ENCODE measurements at regions not wholly inside any gene's neighbourhood (a gene's known extent, or its start where the extent isn't known, plus 50 kb on each side); places are given as distances from the start of the nearest gene placed in this dataset.

- Histone ChIP-seq H3K4me3 (no peak overlapping the region), H3K27me3 (ENCODE audit: insufficient read depth) (no peaks in the 10 kb centered on the region), H3F3A (replicated peaks; ENCODE audit: low read depth) (no peaks in the 10 kb centered on the region), H3K79me2 (replicated peaks; ENCODE audit: insufficient read depth) (no peaks in the 10 kb centered on the region), H3K27ac (ENCODE audit: low read depth) (no peak overlapping the region), H3K9me2 (ENCODE audit: insufficient read depth) (no peaks in the 10 kb centered on the region), H3K36me3 (ENCODE audit: insufficient read depth) (no peaks in the 10 kb centered on the region), H4K20me1 (replicated peaks; ENCODE audit: insufficient read depth) (no peaks in the 10 kb centered on the region), H3K4me1 (ENCODE audit: insufficient read depth) (peaks cover 8% of the 10 kb centered on the region), H2AFZ (no peak overlapping the region), H3K4me2 (no peak overlapping the region)
- Mint-ChIP-seq H3K4me3 (no peak overlapping the region), H3K36me3 (ENCODE audit: low read depth) (peaks cover 4% of the 10 kb centered on the region; the same call in 1 of the 3 replicates), H3K4me1 (no peaks in the 10 kb centered on the region), H3K27me3 (ENCODE audit: insufficient read depth, low read depth, poor library complexity) (no peaks in the 10 kb centered on the region), H3K9me3 (peaks cover 5% of the 10 kb centered on the region; the same call in 1 of the 3 replicates), H3K27ac (no peak overlapping the region)
- ATAC-seq = no peak
- TF ChIP-seq ZNF462 (CRISPR knock-in tag; IDR thresholded peaks at IDR 0.05) = no peak
- no peak for DNase-seq (ENCODE audit: low spot score)
Observed at GRCh38 chr18:39366656-39367055, 1801.1 kb upstream of the CELF4 start.

- no peak overlapping the region for H2AFZ ChIP-seq
- peaks cover 5% of the 10 kb centered on the region; the same call in 1 of the 3 replicates for H3K9me3 Mint-ChIP-seq
- peaks cover 8% of the 10 kb centered on the region for H3K4me1 ChIP-seq (ENCODE audit: insufficient read depth)
- H3K9me2 ChIP-seq (ENCODE audit: insufficient read depth) = no peaks in the 10 kb centered on the region
- no peaks in the 10 kb centered on the region for H3K27me3 Mint-ChIP-seq (ENCODE audit: insufficient read depth, low read depth, poor library complexity)
- H3K4me2 ChIP-seq = no peak overlapping the region
- no peaks in the 10 kb centered on the region for H4K20me1 ChIP-seq (replicated peaks; ENCODE audit: insufficient read depth)
- H3K27ac Mint-ChIP-seq = no peak overlapping the region
- H3K36me3 Mint-ChIP-seq (ENCODE audit: low read depth) = peaks cover 2% of the 10 kb centered on the region; the same call in 1 of the 3 replicates
- no peaks in the 10 kb centered on the region for H3K4me1 Mint-ChIP-seq
- H3K79me2 ChIP-seq (replicated peaks; ENCODE audit: insufficient read depth) = no peaks in the 10 kb centered on the region
- no peak overlapping the region for H3K4me3 Mint-ChIP-seq
- no peak for ATAC-seq
- H3K27ac ChIP-seq (ENCODE audit: low read depth) = no peak overlapping the region
- H3K27me3 ChIP-seq (ENCODE audit: insufficient read depth) = no peaks in the 10 kb centered on the region
- H3F3A ChIP-seq (replicated peaks; ENCODE audit: low read depth) = no peaks in the 10 kb centered on the region
- H3K36me3 ChIP-seq (ENCODE audit: insufficient read depth) = no peaks in the 10 kb centered on the region
- no peak for DNase-seq (ENCODE audit: low spot score)
- H3K4me3 ChIP-seq = no peak overlapping the region
- no peak for TF ChIP-seq EZH2phosphoT487 (IDR thresholded peaks at IDR 0.05; ENCODE audit: unreplicated experiment)
- no peak for TF ChIP-seq REST (IDR thresholded peaks at IDR 0.05; ENCODE audit: unreplicated experiment)
- no peak for TF ChIP-seq CTCF (conservative IDR thresholded peaks at IDR 0.05; ENCODE audit: low read depth in 2 of 2)
Observed at GRCh38 chr18:39365836-39366485, 1800.4 kb upstream of the CELF4 start.

Measured in GM23338 (cell line).